ENCODE measurements at regions not wholly inside any gene's neighbourhood (a gene's known extent, or its start where the extent isn't known, plus 50 kb on each side); places are given as distances from the start of the nearest gene placed in this dataset.

DNA sequence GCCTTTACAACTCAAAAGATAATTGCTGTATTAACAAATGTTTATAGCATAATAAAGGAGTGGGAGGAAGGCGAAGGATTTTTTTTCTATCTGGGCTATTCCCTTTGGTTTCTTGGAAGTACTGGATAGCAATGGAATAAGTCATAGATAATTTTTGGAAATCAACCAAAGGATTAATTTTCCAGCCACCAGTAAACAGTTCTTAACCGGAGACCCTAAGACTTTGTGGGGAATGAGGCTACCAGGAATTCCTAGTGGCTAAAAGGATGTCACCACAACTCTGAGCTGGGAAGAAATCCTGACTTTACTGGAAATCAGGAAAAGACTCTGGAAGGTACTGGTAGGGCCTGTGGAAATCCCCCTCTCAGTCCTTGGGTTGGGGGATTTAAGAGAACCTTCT is 138.4 kb upstream of the RARB start:
- TF ChIP-seq POLR2A (IDR thresholded peaks at IDR 0.05) = no peak
- TF ChIP-seq, protein P1, sequence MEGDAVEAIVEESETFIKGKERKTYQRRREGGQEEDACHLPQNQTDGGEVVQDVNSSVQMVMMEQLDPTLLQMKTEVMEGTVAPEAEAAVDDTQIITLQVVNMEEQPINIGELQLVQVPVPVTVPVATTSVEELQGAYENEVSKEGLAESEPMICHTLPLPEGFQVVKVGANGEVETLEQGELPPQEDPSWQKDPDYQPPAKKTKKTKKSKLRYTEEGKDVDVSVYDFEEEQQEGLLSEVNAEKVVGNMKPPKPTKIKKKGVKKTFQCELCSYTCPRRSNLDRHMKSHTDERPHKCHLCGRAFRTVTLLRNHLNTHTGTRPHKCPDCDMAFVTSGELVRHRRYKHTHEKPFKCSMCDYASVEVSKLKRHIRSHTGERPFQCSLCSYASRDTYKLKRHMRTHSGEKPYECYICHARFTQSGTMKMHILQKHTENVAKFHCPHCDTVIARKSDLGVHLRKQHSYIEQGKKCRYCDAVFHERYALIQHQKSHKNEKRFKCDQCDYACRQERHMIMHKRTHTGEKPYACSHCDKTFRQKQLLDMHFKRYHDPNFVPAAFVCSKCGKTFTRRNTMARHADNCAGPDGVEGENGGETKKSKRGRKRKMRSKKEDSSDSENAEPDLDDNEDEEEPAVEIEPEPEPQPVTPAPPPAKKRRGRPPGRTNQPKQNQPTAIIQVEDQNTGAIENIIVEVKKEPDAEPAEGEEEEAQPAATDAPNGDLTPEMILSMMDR (IDR thresholded peaks at IDR 0.05) = no peak
